K562 (cell line): ENCODE measurements at regions not wholly inside any gene's neighbourhood (a gene's known extent, or its start where the extent isn't known, plus 50 kb on each side); places are given as distances from the start of the nearest gene placed in this dataset. TPM values are rescaled to one million over a fixed set of nuclear protein-coding genes. Genes with fewer than 3 reads are reported as not detected.

ENCODE experiments used
- ATAC-seq: fragments of 200-7000 bp; cut with Tn5 transposase; 3 replicates; pipeline ENCODE4 v1.9.1; 2020; ENCODE audit warnings: moderate library complexity
- BruUV-seq: library from RNA; stranded (reverse); fragments of 400-500 nt; replicated peaks from 2 replicates; lab custom pipeline; 2021; lab: Mats Ljungman, UMichigan
- CTCF ChIA-PET: fragments of 300-600 bp; formaldehyde crosslinking; extraction: SDS; loops from one replicate; lab custom pipeline; 2021; ENCODE audit warnings: low intra/inter-chr PET ratio; lab: Yijun Ruan, JAX
- POLR2A ChIA-PET: fragments of 300-600, 350-650 bp; sonication (Branson Sonifier 250); formaldehyde crosslinking; extraction: SDS; loops from one replicate; lab custom pipeline; 2021; ENCODE audit warnings: antibody characterized with exemption, inconsistent platforms; lab: Yijun Ruan, JAX
- DNase-seq, 4 experiments: peaks; one replicate each; pipeline versions ENCODE4 v3.0.0 to v3.0.0-alpha.2; 2011 to 2018; ENCODE audit warnings: low spot score in 3 of 4, mixed read lengths in 3 of 4; ENCODE audit errors: extremely low read depth in 1 of 4
- FAIRE-seq: peaks from 2 replicates; lab custom pipeline; 2011; peaks lifted over from hg19 to GRCh38; lab: Jason Lieb, UNC
- H2AFZ ChIP-seq: 2 replicates; pipeline ENCODE4 v1.6.0; 2011; ENCODE audit warnings: low read depth, low read length, control low read depth, inconsistent platforms
- H3K27ac ChIP-seq: fragments of 200-600 bp; 3 replicates; pipeline ENCODE4 v1.8.0; 2011; ENCODE audit warnings: low read depth, mild to moderate bottlenecking, control low read depth, inconsistent platforms, low read length, moderate library complexity, mixed read lengths; ENCODE audit errors: extremely low read depth
- H3K27me3 ChIP-seq, 2 experiments: fragments of 300-600 bp in 1 of 2; 2 replicates in 1 of 2; 3 replicates in 1 of 2; pipeline versions ENCODE4 v1.6.0 to v1.8.0; 2011; ENCODE audit warnings: inconsistent platforms in 2 of 2, low read length in 2 of 2, mild to moderate bottlenecking in 1 of 2, mixed read lengths in 1 of 2, moderate library complexity in 1 of 2; ENCODE audit not compliant: control insufficient read depth in 2 of 2, insufficient read depth in 2 of 2
- H3K36me3 ChIP-seq: fragments of 300-600 bp; 3 replicates; pipeline ENCODE4 v1.8.0; 2011; ENCODE audit warnings: mild to moderate bottlenecking, low read length, inconsistent platforms; ENCODE audit not compliant: control insufficient read depth, insufficient read depth
- H3K4me1 ChIP-seq, 2 experiments: fragments of 200-600 bp in 1 of 2; replicated peaks in 1 of 2; 2 replicates in 1 of 2; 3 replicates in 1 of 2; pipeline versions ENCODE4 v1.5.1 to v1.8.0; 2011; ENCODE audit warnings: inconsistent platforms in 2 of 2, low read length in 2 of 2, mild to moderate bottlenecking in 1 of 2, mixed read lengths in 1 of 2, moderate library complexity in 1 of 2; ENCODE audit not compliant: control insufficient read depth in 2 of 2, insufficient read depth in 2 of 2
- H3K4me2 ChIP-seq: 2 replicates; pipeline ENCODE4 v1.6.1; 2011; ENCODE audit warnings: low read length, control low read depth, inconsistent platforms, mixed read lengths; ENCODE audit not compliant: insufficient read depth
- H3K4me3 ChIP-seq: fragments of 200-600 bp; sonication (generic), shearing (Covaris generic); 2 replicates; pipeline ENCODE4 v1.5.1; 2016; ENCODE audit warnings: control low read depth, inconsistent platforms
- H3K79me2 ChIP-seq: fragments of 200-600 bp; 3 replicates; pipeline ENCODE4 v1.8.0; 2011; ENCODE audit warnings: low read length, inconsistent platforms; ENCODE audit not compliant: control insufficient read depth, insufficient read depth
- H3K9ac ChIP-seq, 2 experiments: 2 replicates each; pipeline versions ENCODE4 v1.6.0 to v1.6.1; 2011; ENCODE audit warnings: low read depth in 2 of 2, low read length in 2 of 2, control low read depth in 1 of 2, inconsistent platforms in 1 of 2, mild to moderate bottlenecking in 1 of 2, mixed read lengths in 1 of 2; ENCODE audit not compliant: insufficient read depth in 1 of 2
- H3K9me1 ChIP-seq: one replicate; pipeline ENCODE4 v1.6.0; 2011; ENCODE audit warnings: inconsistent platforms, mild to moderate bottlenecking, low read length, moderate library complexity; ENCODE audit not compliant: control insufficient read depth, insufficient read depth
- H3K9me3 ChIP-seq: replicated peaks from 2 replicates; pipeline ENCODE4 v1.5.1; 2011; ENCODE audit warnings: low read depth, low read length, inconsistent platforms; ENCODE audit not compliant: control insufficient read depth, insufficient read depth
- H4K20me1 ChIP-seq: replicated peaks from 2 replicates; pipeline ENCODE4 v1.6.1; 2011; ENCODE audit warnings: low read length, inconsistent platforms, mixed read lengths; ENCODE audit not compliant: control insufficient read depth, insufficient read depth
- CBX3 ChIP-seq, 2 experiments: IDR thresholded peaks; 1 replicate in 1 of 2; 2 replicates in 1 of 2; pipeline ENCODE4 v1.6.1; 2012; ENCODE audit warnings: inconsistent platforms in 2 of 2, low read length in 2 of 2, borderline replicate concordance in 1 of 2, control low read depth in 1 of 2
- FOXK1 ChIP-seq: sonication (generic); formaldehyde crosslinking; IDR thresholded peaks from 2 replicates; pipeline ENCODE4 v1.8.0; 2022; ENCODE audit warnings: missing genetic modification reagents, mild to moderate bottlenecking, borderline replicate concordance
- SUPT5H ChIP-seq: fragments of 450-650 bp; IDR thresholded peaks from 2 replicates; pipeline ENCODE4 v1.6.1; 2016
- WGBS: fragments of 100-300 bp; shearing (Covaris generic); methylation state at CpG from one replicate; pipeline ENCODE4 v1.1.6; 2016; ENCODE audit warnings: low coverage, mixed read lengths; ENCODE audit not compliant: insufficient coverage; ENCODE audit errors: missing lambda C conversion rate; 5-methylcytosine and 5-hydroxymethylcytosine counted together
- in situ Hi-C: fragments of 300-500 bp; cut with MboI; formaldehyde crosslinking; loops from 4 replicates; pipeline ENCODE4 v1.15.0; 2018; ENCODE audit warnings: inconsistent platforms, mixed read lengths
- intact Hi-C: fragments of 100-400 bp; cut with micrococcal nuclease; formaldehyde crosslinking; loops from 2 replicates; pipeline ENCODE4 v1.14.2; 2022
- small RNA-seq: library from RNA; depleted of rRNA; stranded (forward); fragments of <200 nt; gene quantifications from one replicate; pipeline ENCODE3, GENCODE V24; 2014

DNA sequence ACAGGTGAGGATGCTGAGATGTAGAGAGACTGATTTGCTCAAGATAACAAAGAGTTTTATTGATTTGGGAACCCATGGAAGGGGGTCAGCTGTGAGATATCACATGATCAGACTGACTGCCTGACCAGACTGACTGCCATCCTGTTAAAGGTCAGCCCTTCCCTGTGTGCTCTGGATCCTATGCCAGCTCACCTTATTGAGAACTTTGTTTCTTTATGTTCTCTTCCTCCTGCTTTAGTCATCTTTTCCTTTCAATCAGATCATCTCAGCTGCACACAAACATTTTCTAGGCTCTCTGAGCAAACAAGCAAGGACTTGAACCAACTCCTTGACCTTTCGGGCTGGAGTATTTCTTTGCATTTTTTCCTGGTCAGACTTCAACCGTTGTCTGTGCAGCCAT, 50.0 kb upstream of the MTPN start:
- H3K9me1 ChIP-seq = no peaks in the 10 kb centered on the region
- H3K4me2 ChIP-seq = no peak overlapping the region
- no peak for ATAC-seq
- no peak overlapping the region for H2AFZ ChIP-seq
- H3K9me3 ChIP-seq = no peaks in the 10 kb centered on the region
- WGBS = 43% methylated on average over 2 of the region's 2 CpGs
- no peak overlapping the region for H3K27ac ChIP-seq
- ChIA-PET CTCF (no interaction called here), POLR2A (interaction anchor here (0.7 to 1.7 kb wide), 3 partner anchors 10 to 616 kb away, joined by 3 to 5 read pairs (median 3); no protein-coding TSS in a partner anchor)
- no peaks in the 10 kb centered on the region for H4K20me1 ChIP-seq
- no peak for FAIRE-seq
- H3K79me2 ChIP-seq = no peaks in the 10 kb centered on the region
- no peak overlapping the region for H3K4me3 ChIP-seq
- no peaks in the 10 kb centered on the region for H3K27me3 ChIP-seq
- intact Hi-C loops (loop anchor here (10.0 kb wide), 2 partner anchors 378 to 658 kb away; no protein-coding TSS in a partner anchor), in situ Hi-C loops (no loop called here)
- no peak overlapping the region for H3K9ac ChIP-seq
- no peak for TF ChIP-seq SUPT5H
- TF ChIP-seq CBX3 (IDR thresholded peaks at IDR 0.05; ENCODE audit: borderline replicate concordance in 1 of 2, low read length in 2 of 2) = peak in 1 of 2 experiments; percentile 56; a peak in 1 of 3 replicates
- TF ChIP-seq FOXK1 (CRISPR knock-in tag) = no peak
- BruUV-seq = no TSS peak
- H3K36me3 ChIP-seq = no peaks in the 10 kb centered on the region
- H3K4me1 ChIP-seq = peaks cover 0 to 4% of the 10 kb centered on the region in 2 experiments; a peak in 2 of 5 replicates
- DNase-seq = no peak

Small RNA genes lying in the stretch of these regions (small RNA-seq; reads per million reads assigned to genes)
- gene RF00019 = not detected
